Testis (tissue), 2 donors: ENCODE measurements at regions not wholly inside any gene's neighbourhood (a gene's known extent, or its start where the extent isn't known, plus 50 kb on each side); places are given as distances from the start of the nearest gene placed in this dataset.

Source experiments
- POLR2A ChIP-seq: fragments of 450-650 bp; IDR thresholded peaks from one replicate; pipeline ENCODE4 v1.6.1; 2017; ENCODE audit warnings: antibody characterized with exemption, mild to moderate bottlenecking, moderate library complexity
- TF ChIP-seq, protein P1 (sequence below), 3 experiments: fragments of 450-650 bp in 2 of 3; fragments of 200-600 bp in 1 of 3; sonication (generic) in 1 of 3; IDR thresholded peaks; one replicate each; pipeline ENCODE4 v1.5.1; 2016 to 2019; ENCODE audit warnings: antibody characterized with exemption in 3 of 3, mild to moderate bottlenecking in 2 of 3, moderate library complexity in 1 of 3

GRCh38 chr14:84976805-84977204 is 553.1 kb upstream of the FLRT2 start:
- TF ChIP-seq, protein P1, sequence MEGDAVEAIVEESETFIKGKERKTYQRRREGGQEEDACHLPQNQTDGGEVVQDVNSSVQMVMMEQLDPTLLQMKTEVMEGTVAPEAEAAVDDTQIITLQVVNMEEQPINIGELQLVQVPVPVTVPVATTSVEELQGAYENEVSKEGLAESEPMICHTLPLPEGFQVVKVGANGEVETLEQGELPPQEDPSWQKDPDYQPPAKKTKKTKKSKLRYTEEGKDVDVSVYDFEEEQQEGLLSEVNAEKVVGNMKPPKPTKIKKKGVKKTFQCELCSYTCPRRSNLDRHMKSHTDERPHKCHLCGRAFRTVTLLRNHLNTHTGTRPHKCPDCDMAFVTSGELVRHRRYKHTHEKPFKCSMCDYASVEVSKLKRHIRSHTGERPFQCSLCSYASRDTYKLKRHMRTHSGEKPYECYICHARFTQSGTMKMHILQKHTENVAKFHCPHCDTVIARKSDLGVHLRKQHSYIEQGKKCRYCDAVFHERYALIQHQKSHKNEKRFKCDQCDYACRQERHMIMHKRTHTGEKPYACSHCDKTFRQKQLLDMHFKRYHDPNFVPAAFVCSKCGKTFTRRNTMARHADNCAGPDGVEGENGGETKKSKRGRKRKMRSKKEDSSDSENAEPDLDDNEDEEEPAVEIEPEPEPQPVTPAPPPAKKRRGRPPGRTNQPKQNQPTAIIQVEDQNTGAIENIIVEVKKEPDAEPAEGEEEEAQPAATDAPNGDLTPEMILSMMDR (IDR thresholded peaks at IDR 0.05), result no peak
- no peak for TF ChIP-seq POLR2A
